ENCODE measurements at regions not wholly inside any gene's neighbourhood (a gene's known extent, or its start where the extent isn't known, plus 50 kb on each side); places are given as distances from the start of the nearest gene placed in this dataset.

DNA sequence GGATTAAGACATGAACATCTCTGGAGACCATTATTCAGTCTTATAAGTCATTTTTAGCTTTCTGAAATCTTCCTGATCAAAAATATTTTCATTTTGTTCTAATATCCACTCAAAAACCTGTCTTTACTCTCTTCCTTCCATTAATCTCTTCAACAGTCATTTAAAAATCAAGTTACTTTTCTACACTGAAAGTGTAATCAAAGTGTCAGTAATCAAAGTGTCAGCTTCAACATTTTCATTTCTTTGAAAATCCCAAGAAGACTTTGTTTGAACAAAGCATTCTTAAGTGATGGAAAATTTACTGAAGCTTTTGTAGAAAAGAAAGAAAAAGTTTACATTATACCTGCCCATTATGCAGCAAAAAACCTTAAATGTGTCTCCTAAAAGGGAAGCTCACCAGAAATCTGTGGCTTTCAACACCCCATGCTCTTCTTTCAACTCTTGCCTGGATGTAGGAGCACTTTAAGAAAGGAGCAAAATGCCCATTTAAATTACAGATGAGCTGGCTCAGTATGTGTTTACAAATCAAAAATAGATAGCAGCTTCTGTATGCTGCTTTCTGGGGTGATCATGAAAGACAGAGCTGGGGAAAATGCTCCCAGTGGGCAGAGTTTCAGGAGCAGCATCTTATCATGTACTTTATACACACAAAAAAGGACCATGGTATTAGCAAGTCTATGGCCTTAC, 260.8 kb upstream of the NCAM2 start:
- Histone ChIP-seq H3K9me3 (peaks cover 0 to 5% (median 0%) of the 10 kb centered on the region in 12 donors), H3K4me3 (no peak overlapping the region), H3K36me3 (no peaks in the 10 kb centered on the region), H3K27ac (no peak overlapping the region), H3K27me3 (no peaks in the 10 kb centered on the region), H3K4me1 (no peaks in the 10 kb centered on the region)
- no peak for ATAC-seq
- intact Hi-C loops (cut with DNase I) = no loop called here
- no peak for TF ChIP-seq POLR2A (IDR thresholded peaks at IDR 0.05)
- TF ChIP-seq, protein P1, sequence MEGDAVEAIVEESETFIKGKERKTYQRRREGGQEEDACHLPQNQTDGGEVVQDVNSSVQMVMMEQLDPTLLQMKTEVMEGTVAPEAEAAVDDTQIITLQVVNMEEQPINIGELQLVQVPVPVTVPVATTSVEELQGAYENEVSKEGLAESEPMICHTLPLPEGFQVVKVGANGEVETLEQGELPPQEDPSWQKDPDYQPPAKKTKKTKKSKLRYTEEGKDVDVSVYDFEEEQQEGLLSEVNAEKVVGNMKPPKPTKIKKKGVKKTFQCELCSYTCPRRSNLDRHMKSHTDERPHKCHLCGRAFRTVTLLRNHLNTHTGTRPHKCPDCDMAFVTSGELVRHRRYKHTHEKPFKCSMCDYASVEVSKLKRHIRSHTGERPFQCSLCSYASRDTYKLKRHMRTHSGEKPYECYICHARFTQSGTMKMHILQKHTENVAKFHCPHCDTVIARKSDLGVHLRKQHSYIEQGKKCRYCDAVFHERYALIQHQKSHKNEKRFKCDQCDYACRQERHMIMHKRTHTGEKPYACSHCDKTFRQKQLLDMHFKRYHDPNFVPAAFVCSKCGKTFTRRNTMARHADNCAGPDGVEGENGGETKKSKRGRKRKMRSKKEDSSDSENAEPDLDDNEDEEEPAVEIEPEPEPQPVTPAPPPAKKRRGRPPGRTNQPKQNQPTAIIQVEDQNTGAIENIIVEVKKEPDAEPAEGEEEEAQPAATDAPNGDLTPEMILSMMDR (IDR thresholded peaks at IDR 0.05) = no peak
- no peak for DNase-seq

DNA sequence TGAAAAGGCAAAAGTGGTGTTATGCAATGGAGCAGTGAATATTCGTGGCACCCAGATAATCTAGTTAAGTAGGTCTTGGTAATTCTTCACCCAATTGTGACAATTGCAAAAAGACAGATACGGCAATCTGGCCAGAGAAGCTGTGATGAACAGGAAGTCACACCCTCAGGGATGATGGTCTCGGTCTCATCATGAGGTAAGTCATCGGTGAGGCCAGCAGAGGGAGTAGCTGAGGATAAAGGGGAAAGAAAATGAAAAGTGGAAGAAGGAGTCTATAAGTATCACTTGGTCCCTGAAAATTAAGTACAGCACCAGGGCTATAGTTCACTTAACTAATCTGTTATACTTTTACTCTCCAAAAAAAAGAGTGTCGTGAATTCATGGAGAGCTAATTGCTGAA, 258.8 kb upstream of the NCAM2 start:
- Histone ChIP-seq H3K27ac (no peak overlapping the region), H3K27me3 (no peaks in the 10 kb centered on the region), H3K36me3 (no peaks in the 10 kb centered on the region), H3K4me1 (no peaks in the 10 kb centered on the region), H3K9me3 (peaks cover 0 to 5% (median 0%) of the 10 kb centered on the region in 12 donors), H3K4me3 (no peak overlapping the region)
- intact Hi-C loops (cut with DNase I) = no loop called here
- DNase-seq = no peak
- ATAC-seq = no peak
- WGBS, 4 donors = 64 to 76% (median 71%) methylated on average over 5 of the region's 5 CpGs
- no peak for TF ChIP-seq POLR2A (IDR thresholded peaks at IDR 0.05)
- TF ChIP-seq, protein P1 (IDR thresholded peaks at IDR 0.05) = no peak

DNA sequence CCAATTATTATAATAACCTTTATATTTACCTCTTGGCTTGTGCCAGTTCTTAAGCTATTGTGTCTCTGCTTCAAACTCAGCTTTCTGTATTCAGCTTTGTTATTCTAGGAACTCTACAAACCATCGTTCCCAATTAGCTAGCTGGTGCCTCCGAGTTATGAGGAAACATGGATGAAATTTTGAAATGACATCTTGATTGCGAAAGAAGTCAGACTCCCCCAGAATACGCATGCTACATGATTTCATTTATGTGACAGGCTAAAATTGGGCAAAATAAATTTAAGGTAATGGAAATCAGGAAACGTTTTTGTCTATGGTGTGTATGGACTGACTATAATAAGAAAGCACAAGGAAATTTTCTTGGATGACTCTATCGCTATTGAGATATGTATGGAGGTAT, 256.8 kb upstream of the NCAM2 start:
- H3K36me3 ChIP-seq = no peaks in the 10 kb centered on the region
- intact Hi-C loops (cut with DNase I) = no loop called here
- H3K27ac ChIP-seq = no peak overlapping the region
- TF ChIP-seq, protein P1 (IDR thresholded peaks at IDR 0.05) = no peak
- TF ChIP-seq POLR2A (IDR thresholded peaks at IDR 0.05) = no peak
- no peaks in the 10 kb centered on the region for H3K27me3 ChIP-seq
- ATAC-seq (no peak), DNase-seq (no peak)
- no peaks in the 10 kb centered on the region for H3K4me1 ChIP-seq
- H3K9me3 ChIP-seq = peaks cover 0 to 5% (median 0%) of the 10 kb centered on the region in 12 donors
- WGBS, 4 donors = 78 to 86% (median 82%) methylated on average over 6 of the region's 6 CpGs
- H3K4me3 ChIP-seq = no peak overlapping the region

DNA sequence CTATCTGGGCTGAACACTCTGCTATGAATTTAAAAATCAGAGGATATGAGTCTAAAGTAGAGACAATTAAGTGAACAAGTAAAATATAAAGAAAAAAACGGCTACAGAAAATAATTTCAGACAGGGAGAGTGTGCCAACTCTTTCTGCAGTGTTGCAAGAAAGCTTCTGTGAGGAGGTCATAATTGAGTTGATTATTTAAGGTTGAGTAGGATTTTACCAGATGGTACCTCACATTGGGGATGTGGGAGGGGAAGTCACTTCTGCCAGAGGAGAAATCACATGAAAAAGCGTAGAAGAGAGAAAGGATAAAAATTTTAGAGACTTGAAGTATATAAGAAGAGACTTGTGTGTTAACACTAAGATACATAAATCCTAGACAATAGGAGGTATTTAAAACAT, 238.0 kb upstream of the NCAM2 start:
- 59 to 68% (median 64%) methylated on average over 2 of the region's 2 CpGs for WGBS, 4 donors
- H3K4me1 ChIP-seq = no peaks in the 10 kb centered on the region
- DNase-seq (no peak), ATAC-seq (no peak)
- no peak overlapping the region for H3K27ac ChIP-seq
- TF ChIP-seq POLR2A (IDR thresholded peaks at IDR 0.05) = no peak
- TF ChIP-seq, protein P1 (IDR thresholded peaks at IDR 0.05) = no peak
- H3K36me3 ChIP-seq = no peaks in the 10 kb centered on the region
- H3K9me3 ChIP-seq = peaks cover 0 to 16% (median 2%) of the 10 kb centered on the region in 12 donors
- no peaks in the 10 kb centered on the region for H3K27me3 ChIP-seq
- intact Hi-C loops (cut with DNase I) = no loop called here
- no peak overlapping the region for H3K4me3 ChIP-seq

All from heart left ventricle (tissue), 16 donors.